ENCODE measurements at regions not wholly inside any gene's neighbourhood (a gene's known extent, or its start where the extent isn't known, plus 50 kb on each side); places are given as distances from the start of the nearest gene placed in this dataset.

DNA sequence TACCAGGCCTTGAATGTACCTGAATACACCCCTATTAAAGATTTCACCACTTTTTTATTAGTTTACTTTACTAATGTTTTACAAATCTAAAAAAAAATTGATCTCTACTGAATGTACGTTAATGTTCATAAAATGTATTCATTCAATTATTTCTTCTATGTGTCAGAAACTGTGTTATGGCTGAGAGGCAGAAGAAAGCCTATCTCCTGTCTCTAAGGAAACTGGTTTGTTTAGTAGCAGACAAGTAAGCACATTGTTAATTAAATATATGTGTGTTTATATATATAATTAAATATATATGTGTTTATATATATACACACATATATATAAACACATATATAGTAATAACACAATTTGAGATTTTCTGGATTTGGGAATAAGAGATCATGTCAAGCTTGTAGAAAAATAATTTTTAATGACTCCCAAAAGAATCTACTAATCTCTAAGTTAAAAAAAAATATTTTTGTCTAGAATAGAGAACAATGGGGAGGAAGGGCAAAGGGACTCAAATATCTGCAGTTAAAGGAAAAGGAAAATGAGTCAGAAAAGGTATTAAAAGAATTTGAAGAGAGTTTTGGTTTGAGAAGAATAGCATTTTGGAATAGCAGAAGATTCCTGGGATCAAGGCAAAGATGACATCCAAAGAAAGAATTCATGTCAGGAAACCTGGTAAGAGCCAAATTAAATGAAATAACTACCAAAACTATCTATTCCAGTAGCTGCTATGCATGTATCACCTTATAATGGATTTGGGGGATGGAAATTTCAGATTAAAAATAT, 92.1 kb downstream of the CH25H start:
- H3K4me1 ChIP-seq = peaks cover 0 to 10% (median 0%) of the 10 kb centered on the region in 4 donors
- H3K9me3 ChIP-seq = no peaks in the 10 kb centered on the region
- TF ChIP-seq, protein P1, sequence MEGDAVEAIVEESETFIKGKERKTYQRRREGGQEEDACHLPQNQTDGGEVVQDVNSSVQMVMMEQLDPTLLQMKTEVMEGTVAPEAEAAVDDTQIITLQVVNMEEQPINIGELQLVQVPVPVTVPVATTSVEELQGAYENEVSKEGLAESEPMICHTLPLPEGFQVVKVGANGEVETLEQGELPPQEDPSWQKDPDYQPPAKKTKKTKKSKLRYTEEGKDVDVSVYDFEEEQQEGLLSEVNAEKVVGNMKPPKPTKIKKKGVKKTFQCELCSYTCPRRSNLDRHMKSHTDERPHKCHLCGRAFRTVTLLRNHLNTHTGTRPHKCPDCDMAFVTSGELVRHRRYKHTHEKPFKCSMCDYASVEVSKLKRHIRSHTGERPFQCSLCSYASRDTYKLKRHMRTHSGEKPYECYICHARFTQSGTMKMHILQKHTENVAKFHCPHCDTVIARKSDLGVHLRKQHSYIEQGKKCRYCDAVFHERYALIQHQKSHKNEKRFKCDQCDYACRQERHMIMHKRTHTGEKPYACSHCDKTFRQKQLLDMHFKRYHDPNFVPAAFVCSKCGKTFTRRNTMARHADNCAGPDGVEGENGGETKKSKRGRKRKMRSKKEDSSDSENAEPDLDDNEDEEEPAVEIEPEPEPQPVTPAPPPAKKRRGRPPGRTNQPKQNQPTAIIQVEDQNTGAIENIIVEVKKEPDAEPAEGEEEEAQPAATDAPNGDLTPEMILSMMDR (IDR thresholded peaks at IDR 0.05) = no peak
- DNase-seq = no peak
- intact Hi-C loops (cut with DNase I; ENCODE audit: low total_unique reads) = loop anchor here (10.0 kb wide), 1 partner anchor 80 kb away; no protein-coding TSS in a partner anchor
- no peak overlapping the region for H3K4me3 ChIP-seq
- no peaks in the 10 kb centered on the region for H3K36me3 ChIP-seq
- no peaks in the 10 kb centered on the region for H3K27me3 ChIP-seq
- no peak overlapping the region for H3K27ac ChIP-seq

DNA sequence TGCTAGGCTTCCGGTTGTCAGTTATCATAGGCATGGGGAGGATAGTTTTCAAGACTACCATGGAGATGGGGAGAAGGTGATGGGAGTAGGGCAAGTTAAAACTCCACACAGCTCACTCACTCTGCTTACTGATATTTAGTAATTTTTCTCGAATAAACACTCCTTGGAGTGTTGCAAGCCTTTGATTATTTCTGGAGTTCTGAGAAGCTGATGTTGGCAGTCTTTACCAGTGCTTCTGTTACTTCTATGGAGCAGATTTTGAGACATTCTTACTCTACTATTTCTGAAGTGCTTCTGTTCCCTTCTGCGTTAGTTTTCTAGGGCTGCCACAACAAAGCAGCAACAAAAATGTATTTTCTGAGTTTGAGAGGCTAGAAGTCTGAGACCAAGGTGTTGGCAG, 104.4 kb downstream of the CH25H start:
- H3K9me3 ChIP-seq = no peaks in the 10 kb centered on the region
- H3K4me3 ChIP-seq = no peak overlapping the region
- no peak for DNase-seq
- intact Hi-C loops (cut with DNase I; ENCODE audit: low total_unique reads) = no loop called here
- no peak overlapping the region for H3K27ac ChIP-seq
- no peaks in the 10 kb centered on the region for H3K36me3 ChIP-seq
- peaks cover 0 to 15% (median 3%) of the 10 kb centered on the region in 4 donors for H3K4me1 ChIP-seq
- TF ChIP-seq, protein P1 (IDR thresholded peaks at IDR 0.05) = no peak
- no peaks in the 10 kb centered on the region for H3K27me3 ChIP-seq

DNA sequence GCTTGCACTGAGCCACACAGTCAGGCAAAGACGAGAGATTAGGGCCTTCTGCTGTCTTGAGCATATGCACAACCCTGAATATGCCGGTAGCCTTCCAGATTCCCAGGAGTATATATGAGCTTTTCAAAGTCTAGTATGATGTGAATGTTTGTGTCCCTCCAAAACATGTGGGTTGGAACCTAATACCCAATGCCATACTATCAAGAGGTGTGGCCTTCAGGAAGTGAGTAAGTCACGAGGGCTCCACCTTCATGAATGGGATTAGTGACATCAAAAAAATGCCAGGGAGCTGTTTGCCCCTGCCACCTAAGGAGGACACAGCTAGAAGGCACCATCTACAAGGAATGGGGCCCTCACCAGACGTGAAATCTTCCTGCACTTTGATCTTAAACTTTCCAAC, 105.2 kb downstream of the CH25H start:
- intact Hi-C loops (cut with DNase I; ENCODE audit: low total_unique reads) = no loop called here
- TF ChIP-seq, protein P1 (IDR thresholded peaks at IDR 0.05) = no peak
- no peaks in the 10 kb centered on the region for H3K27me3 ChIP-seq

DNA sequence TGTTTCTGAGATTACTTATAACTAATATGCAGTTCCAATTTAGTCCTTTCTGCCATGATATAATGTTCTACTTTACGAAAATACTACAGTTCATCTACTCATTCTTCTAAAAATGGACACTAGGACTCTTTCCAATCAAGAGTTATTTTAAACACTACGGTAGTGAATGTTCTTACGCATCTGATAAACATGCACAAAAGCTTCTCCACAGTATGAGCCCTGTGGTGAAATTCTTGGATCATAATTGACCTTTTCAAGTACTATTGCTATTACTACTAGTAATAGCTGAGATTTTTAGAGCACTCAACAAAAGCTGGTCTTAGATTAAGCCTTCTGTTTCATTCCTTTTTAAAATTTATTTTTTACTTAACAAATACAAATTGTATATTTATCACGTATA, 106.4 kb downstream of the CH25H start:
- Histone ChIP-seq H3K27me3 (no peaks in the 10 kb centered on the region), H3K9me3 (no peaks in the 10 kb centered on the region), H3K36me3 (no peaks in the 10 kb centered on the region), H3K27ac (peak overlapping the region in 1 of 2 donors; percentile 8), H3K4me3 (peak overlapping the region; percentile 3 to 15), H3K4me1 (peaks cover 0 to 15% (median 3%) of the 10 kb centered on the region in 4 donors)
- DNase-seq = no peak
- TF ChIP-seq, protein P1 (IDR thresholded peaks at IDR 0.05) = no peak
- intact Hi-C loops (cut with DNase I; ENCODE audit: low total_unique reads) = no loop called here

More for the DNA sequence above, 105.2 kb downstream of the CH25H start:
- no peak for DNase-seq
- H3K9me3 ChIP-seq = no peaks in the 10 kb centered on the region
- H3K4me1 ChIP-seq = peaks cover 0 to 15% (median 3%) of the 10 kb centered on the region in 4 donors
- no peak overlapping the region for H3K4me3 ChIP-seq
- H3K36me3 ChIP-seq = no peaks in the 10 kb centered on the region
- no peak overlapping the region for H3K27ac ChIP-seq

DNA sequence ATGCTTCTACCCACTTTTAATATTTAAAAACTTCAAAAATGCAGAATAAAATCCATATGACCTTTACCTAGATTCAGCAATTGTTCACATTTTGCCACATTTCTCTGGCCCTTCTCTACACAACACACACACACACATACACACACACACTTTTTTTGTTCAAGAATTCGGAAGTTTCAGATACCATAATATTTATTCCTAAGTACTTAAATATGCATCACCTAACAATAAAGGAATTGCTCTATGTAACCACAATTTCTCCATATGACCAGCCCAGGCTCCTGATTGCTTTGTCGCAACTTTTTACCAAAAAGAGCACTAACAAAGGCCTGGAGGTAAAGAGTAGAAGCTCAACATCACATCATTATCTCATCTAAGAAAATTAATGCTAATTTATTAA, 106.6 kb downstream of the FAS start:
- TF ChIP-seq, protein P1 (IDR thresholded peaks at IDR 0.05) = no peak
- H3K27ac ChIP-seq = no peak overlapping the region
- H3K36me3 ChIP-seq = no peaks in the 10 kb centered on the region
- no peak overlapping the region for H3K4me3 ChIP-seq
- H3K4me1 ChIP-seq = peaks cover 0 to 12% (median 3%) of the 10 kb centered on the region in 4 donors
- intact Hi-C loops (cut with DNase I; ENCODE audit: low total_unique reads) = no loop called here
- H3K9me3 ChIP-seq = no peaks in the 10 kb centered on the region
- no peaks in the 10 kb centered on the region for H3K27me3 ChIP-seq
- DNase-seq = no peak

Measured in tibial artery (tissue), 4 donors.